IPS DF 19.7 (cell line): ENCODE measurements at regions not wholly inside any gene's neighbourhood (a gene's known extent, or its start where the extent isn't known, plus 50 kb on each side); places are given as distances from the start of the nearest gene placed in this dataset.

Source experiments
- DNase-seq: peaks from one replicate; pipeline ENCODE4 v3.0.0-alpha.2; 2013; ENCODE audit warnings: low read depth, low spot score

DNA sequence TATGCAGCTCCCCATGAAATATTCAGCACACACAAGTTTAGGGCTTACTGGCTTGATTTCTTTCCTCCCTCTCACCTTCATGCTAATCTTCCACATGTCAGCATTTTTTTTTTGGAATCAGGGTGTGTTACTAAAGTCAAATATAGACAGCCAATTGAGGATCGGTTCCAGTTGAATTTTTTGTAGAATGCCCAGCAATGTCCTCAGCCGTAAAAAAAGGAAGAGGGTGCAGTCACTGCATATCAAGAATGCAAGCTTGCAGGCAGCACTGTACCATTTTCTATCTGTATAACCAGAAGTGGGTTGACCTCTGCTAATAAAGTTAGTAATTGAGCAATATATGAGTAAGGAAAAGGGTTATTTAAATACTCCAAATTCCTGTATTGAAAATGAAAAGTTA is 51.4 kb upstream of the CHMP2B start:
- DNase-seq: no peak

- no peak for DNase-seq
Measured at GRCh38 chr3:87173776-87174175, 53.3 kb upstream of the CHMP2B start.

GRCh38 chr3:87173071-87173470 is 54.0 kb upstream of the CHMP2B start:
- no peak for DNase-seq

DNA sequence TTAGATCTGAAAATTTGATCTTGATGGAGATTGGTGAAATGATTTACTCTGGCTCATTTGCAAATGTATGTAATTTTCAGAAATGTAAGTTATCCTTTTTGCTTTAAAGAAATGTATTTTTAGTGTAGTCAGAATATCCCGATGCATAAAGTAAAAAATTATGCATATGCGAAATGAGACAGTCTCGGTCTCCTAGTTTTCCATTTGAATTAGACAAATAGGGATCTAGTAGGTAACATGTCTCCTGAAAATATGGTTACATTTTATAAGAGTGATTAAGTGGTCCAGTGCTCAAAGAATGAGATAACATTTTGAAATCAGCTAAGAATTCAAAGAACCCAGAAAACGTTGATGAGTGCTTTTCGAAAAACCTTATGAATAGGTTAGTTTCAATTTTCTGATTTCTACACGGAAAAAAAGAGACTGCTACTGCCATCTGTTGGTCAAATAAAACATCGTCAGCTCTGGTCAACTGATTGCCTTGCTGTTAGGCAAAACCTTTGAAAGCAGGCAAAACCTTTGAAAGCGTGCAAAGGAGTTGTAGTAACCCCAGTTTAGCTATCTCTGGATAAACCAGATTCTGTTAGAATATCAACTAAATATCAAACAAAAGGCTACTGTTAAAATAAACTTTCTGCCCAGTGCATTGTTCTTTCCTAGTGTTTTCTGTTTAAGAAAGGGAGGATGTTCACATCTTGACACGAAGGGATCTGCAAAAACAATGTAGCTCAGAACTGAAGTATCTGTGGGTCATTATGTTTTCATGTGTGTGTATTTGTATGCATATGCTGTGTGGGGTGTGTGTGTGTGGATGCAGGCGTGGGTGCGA is 59.3 kb upstream of the CHMP2B start:
- DNase-seq: no peak

DNA sequence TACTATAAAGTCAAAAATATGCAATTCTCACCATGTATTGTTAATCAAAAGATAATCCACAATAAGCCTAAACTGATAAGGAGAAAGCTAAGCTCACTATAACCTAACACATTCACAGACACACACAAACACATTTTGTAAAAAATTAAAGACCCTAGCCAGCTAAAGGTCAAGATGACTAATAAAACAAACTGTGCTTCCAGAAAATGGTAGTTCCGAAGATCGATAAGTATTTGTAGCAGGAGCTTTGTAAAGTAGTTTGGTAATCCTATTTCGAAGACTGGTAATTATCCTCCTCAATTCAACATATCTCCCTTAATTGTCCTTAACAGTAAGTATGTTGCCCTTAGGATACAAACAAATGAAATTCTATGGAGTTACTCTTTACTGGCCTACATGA is 62.9 kb upstream of the CHMP2B start:
- DNase-seq: no peak

DNA sequence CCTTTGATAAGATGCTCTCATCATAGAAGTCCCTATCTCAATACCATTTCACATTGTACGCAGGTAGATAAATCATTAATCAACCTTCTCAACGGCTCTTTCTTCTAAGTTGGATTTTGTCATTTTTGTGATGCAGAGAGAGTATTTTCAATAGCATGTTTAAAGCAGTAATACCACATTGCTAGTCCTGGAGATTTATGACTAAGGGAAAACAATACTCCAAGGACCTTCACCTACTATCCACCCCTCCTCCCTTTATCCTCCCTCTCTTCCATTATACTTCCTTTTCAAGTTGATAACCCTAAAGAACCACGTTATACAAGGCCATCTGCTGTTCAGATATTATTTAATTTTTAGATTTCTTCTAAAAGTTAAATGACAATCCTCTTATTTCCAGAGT is 65.3 kb upstream of the CHMP2B start:
- no peak for DNase-seq

DNA sequence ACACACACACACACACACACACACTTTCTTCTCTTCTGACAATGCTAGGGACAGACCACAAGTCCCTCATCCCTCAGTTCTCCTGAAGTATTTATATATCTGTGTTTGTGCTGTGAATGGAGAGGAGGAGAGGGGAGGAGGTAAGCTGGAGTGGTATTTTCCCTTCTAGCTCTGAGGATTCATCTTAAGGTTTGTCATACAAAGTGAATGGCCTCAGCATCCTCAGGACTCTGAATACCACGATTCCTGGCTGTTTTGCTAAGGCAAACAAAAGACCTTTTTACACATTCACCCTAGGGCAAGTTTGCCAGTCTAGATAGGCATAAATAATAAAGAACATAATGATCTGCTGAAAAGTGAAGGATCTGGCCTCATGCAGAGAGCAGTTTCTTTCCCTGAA is 65.7 kb upstream of the CHMP2B start:
- DNase-seq: no peak

GRCh38 chr3:87161013-87161412 is 66.1 kb upstream of the CHMP2B start:
- DNase-seq: no peak

DNA sequence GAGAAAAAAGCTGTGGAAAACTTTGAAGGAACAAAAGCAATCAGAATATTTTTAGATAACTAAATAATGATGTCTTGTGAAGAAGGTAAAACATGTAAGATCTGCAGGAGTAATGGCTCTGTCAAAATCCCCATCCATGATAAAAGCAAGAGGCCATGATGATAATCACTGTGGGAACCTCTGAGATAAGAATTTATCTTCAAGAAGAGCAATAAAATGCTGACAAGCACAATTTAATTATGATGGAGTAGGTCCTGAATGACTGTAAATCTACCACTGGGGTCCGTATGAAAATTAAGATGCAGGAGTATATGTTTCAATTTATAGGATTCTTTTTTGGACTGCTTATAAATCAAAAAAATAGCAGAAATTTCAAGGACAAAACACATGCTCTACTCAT is 68.3 kb upstream of the CHMP2B start:
- DNase-seq: no peak

DNA sequence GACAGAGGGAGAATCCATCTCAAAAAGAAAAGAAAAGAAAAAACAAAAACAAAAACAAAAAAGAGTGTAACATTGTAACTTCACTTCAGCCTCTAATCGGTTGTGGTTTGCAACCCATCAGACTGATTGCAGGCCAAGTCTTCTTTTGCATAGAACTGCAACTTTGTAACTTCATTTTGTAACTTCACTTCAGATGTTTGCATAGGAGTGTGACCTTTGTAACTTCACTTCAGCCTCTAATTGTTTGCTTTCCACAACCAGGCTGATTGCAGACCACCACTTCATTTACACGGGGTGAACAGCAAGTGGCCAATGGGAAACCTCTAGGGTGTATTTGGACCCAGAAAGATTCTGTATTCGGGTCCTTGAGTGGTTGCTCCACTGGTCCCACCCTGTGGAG is 79.1 kb upstream of the CHMP2B start:
- no peak for DNase-seq

DNA sequence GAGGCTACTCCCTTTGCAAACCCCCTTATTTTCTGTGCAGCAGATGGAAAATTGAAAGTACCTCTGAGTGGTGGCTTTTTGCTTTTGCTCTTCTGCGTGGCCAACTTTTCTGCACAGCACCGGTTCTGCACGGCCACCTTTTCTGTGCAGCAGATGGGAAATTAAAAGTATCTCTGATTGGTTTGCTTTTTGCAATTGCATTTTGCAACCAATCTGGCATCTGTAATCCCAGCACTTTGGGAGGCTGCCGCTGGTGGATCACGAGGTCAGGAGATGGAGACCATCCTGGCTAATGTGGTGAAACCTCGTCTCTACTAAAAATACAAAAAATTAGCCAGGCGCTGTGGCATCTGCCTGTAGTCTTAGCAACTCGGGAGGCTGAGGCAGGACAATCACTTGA is 79.5 kb upstream of the CHMP2B start:
- no peak for DNase-seq

DNA sequence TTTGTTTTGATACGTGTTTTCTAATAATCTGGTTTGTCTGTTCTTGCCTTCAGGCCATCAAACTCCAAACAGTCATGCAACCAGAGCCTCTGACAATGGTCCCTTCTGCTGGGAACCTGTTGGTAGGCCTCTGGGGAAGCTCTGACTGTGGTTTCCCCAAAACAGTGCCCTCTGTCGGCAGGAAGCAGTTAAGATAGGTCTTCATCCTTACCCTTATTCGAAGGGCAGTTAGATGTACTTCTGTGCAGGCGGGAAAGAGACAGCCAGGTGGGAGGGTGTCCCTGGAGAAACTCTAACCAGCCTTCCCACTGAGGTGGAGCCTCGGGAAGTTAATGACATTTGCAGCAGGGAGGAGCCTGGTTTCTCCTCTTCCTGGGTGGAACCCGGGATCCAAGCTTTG is 81.6 kb upstream of the CHMP2B start:
- DNase-seq: peak; percentile 71

DNA sequence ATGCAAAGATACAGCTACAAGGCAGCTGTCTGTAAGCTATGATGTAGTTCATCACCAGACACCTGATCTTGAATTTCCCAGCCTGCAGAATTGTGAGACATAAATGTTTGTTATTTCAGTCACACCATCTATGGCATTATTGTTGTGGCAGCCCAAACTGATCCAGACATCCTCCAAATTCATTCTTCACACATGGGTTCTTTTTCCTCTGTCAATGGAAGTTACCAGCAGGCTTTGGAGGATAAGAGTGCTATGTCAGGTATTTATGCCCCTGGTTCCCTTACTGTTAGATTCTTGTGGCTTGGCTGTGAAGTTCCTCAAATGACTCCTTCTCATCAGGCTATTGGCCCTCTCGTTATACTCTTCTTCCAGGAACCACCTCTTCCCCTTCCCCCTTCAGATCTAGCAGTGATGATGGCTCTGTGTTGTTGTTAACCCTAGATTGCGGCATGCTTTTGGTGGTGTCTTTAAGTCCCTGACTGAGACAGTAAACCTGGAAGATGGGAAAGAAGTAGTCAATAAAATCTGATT is 91.0 kb upstream of the CHMP2B start:
- no peak for DNase-seq

DNA sequence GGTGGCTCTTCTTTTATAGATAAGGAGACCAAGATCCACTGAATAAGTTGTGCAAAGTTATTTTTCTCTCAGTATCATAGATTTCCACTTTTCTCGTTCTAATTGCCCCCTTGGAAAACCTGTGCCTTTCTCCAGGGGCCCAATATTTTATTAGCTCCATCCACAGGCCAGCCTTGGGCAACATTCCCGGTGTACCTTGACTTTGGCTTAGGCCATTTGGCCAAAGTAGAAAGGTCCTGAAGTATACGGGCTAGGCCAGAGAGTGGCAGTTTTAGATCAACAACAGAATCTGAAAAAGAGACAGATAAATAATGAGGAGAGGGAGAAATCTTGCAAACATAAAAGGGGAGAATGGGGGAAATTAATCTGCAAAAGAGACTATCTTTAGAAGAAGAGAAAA is 91.7 kb upstream of the CHMP2B start:
- DNase-seq: no peak

- no peak for DNase-seq
Measured at GRCh38 chr3:87132801-87133200, 94.3 kb upstream of the CHMP2B start.

- no peak for DNase-seq
Measured at GRCh38 chr3:87128006-87128405, 99.1 kb upstream of the CHMP2B start.

DNA sequence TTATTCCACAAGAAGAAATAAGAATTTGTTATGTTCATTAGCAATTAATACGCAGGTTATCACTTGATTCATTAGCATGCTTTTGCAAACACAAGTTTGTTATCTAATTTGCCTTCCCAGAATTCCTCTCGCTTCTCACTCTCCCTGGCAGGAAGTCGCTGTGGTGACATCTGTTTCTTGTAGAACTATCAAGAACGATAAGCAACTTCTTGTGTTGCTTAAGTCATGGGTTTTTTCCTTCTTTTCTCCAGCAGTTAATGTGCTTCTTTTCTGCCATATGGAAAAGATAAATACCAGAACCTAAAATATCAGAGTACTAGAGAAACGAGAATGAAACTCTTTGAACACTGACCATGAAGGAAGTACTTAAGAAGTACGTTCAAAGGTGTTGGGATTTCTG is 99.8 kb upstream of the CHMP2B start:
- DNase-seq: no peak

DNA sequence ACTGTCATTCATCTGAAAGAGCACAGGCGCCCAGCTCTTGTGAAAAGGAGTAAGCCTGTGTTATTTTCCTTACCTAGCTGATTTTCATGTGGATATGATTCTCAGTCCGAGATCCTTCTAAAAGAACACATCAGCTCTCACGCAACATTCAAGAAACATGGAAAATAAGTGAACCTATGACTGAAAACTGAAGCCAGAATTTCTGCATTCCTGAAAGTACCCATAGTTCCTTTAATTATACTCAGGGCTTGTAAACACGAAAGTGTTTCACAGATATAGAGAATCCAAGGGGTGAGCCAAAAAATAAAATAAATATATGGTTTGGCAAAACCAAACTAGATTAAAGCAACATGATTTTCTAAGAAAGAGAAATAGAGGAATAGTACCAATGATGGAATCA is 100.8 kb upstream of the CHMP2B start:
- no peak for DNase-seq

- DNase-seq: no peak
Measured at GRCh38 chr3:87125116-87125515, 102.0 kb upstream of the CHMP2B start.

- no peak for DNase-seq
Measured at GRCh38 chr3:87122766-87123165, 104.3 kb upstream of the CHMP2B start.

- no peak for DNase-seq
Measured at GRCh38 chr3:87121856-87122255, 105.3 kb upstream of the CHMP2B start.

DNA sequence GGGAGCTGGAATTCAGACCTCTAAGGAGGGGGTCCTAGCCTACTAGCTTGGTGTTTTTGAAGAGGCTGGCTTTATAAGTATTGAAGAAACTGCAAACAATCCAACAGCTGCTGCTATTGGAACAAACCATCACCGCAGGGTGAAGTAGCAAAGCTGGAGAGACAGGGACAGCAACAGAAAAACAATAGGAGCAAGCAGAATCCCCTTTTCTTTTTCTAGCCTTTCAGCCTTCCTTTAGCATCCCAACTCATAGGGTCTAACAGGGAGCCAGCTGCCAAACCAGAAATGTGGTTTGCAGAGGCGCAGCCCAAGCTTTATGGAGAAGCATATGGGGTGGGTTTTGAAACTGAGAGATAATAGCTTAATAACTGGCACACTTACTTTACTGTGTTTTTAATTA is 106.2 kb upstream of the CHMP2B start:
- no peak for DNase-seq

- no peak for DNase-seq
Measured at GRCh38 chr3:87120236-87120635, 106.9 kb upstream of the CHMP2B start.

DNA sequence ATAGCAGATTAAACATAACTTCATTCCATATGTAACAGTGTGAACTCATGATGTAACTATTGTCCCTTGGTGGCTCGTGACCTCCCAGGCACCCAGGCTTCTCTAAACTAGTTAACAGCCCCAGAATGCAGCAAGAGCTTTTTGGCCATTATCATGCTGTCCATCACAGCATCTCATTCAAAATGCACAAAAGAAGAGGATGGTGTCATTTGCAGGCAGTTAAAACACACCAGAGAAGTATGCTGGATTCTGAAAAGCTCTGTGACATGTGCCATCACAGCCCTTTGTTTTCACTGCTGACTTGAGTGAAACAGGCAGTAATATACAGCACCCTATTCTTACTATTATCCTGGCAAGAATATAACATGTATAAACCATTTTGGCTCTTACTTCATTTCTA is 117.6 kb upstream of the CHMP2B start:
- no peak for DNase-seq
